HepG2 (cell line): ENCODE measurements at regions not wholly inside any gene's neighbourhood (a gene's known extent, or its start where the extent isn't known, plus 50 kb on each side); places are given as distances from the start of the nearest gene placed in this dataset.

Experiments used
- ATAC-seq: fragments of 200-7000 bp; cut with Tn5 transposase; 3 replicates; pipeline ENCODE4 v1.9.1; 2020; ENCODE audit warnings: mild to moderate bottlenecking, moderate library complexity
- BruUV-seq: library from RNA; stranded (reverse); fragments of 400-500 nt; replicated peaks from 2 replicates; lab custom pipeline; 2021; lab: Mats Ljungman, UMichigan
- CTCF ChIA-PET: fragments of 300-600 bp; formaldehyde crosslinking; extraction: SDS; loops from one replicate; lab custom pipeline; 2021; ENCODE audit warnings: low total read pairs, inconsistent platforms, low intra/inter-chr PET ratio; lab: Yijun Ruan, JAX
- POLR2A ChIA-PET: fragments of 350-600 bp; sonication (Branson Sonifier 250); formaldehyde crosslinking; loops from one replicate; lab custom pipeline; 2020; ENCODE audit warnings: antibody characterized with exemption, inconsistent platforms; lab: Yijun Ruan, JAX
- DNase-seq: peaks from one replicate; pipeline ENCODE4 v3.0.0-alpha.2; 2015; ENCODE audit warnings: low spot score
- FAIRE-seq: peaks from 3 replicates; lab custom pipeline; 2011; peaks lifted over from hg19 to GRCh38; lab: Jason Lieb, UNC
- H2AFZ ChIP-seq: one replicate; pipeline ENCODE4 v1.6.1; 2011; ENCODE audit warnings: low read length, inconsistent platforms
- H3K27ac ChIP-seq: fragments of 300-600 bp; 3 replicates; pipeline ENCODE4 v1.8.0; 2011; ENCODE audit warnings: mixed run types, mild to moderate bottlenecking, mixed read lengths, low read length, inconsistent platforms; ENCODE audit not compliant: insufficient read depth; ENCODE audit errors: extremely low read length
- H3K27me3 ChIP-seq, 2 experiments: fragments of 200-600 bp in 1 of 2; 2 replicates in 1 of 2; 3 replicates in 1 of 2; pipeline versions ENCODE4 v1.6.0 to v1.8.0; 2011; ENCODE audit warnings: low read length in 2 of 2, mild to moderate bottlenecking in 2 of 2, moderate library complexity in 2 of 2, inconsistent platforms in 1 of 2; ENCODE audit not compliant: insufficient read depth in 2 of 2, control insufficient read depth in 1 of 2
- H3K36me3 ChIP-seq, 2 experiments: fragments of 200-600 bp in 1 of 2; replicated peaks in 1 of 2; 2 replicates in 1 of 2; 3 replicates in 1 of 2; pipeline versions ENCODE4 v1.5.1 to v1.8.0; 2011; ENCODE audit warnings: low read length in 2 of 2, inconsistent platforms in 1 of 2; ENCODE audit not compliant: insufficient read depth in 2 of 2, control insufficient read depth in 1 of 2
- H3K4me1 ChIP-seq: 2 replicates; pipeline ENCODE4 v1.5.1; 2012; ENCODE audit warnings: low read length, inconsistent platforms; ENCODE audit not compliant: insufficient read depth
- H3K4me2 ChIP-seq: 2 replicates; pipeline ENCODE4 v1.6.0; 2011; ENCODE audit warnings: low read depth, low read length, inconsistent platforms
- H3K4me3 ChIP-seq, 3 experiments: fragments of 200-600 bp in 1 of 3; sonication (generic), shearing (Covaris generic) in 1 of 3; replicated peaks in 1 of 3; 2 replicates each; pipeline ENCODE4 v1.5.1; 2011 to 2016; ENCODE audit warnings: low read length in 3 of 3, inconsistent platforms in 2 of 3, low read depth in 2 of 3, mild to moderate bottlenecking in 2 of 3, control low read depth in 1 of 3, mixed read lengths in 1 of 3; ENCODE audit not compliant: insufficient read depth in 1 of 3
- H3K79me2 ChIP-seq: one replicate; pipeline ENCODE4 v1.6.1; 2011; ENCODE audit warnings: low read length, inconsistent platforms; ENCODE audit not compliant: insufficient read depth
- H3K9ac ChIP-seq: 2 replicates; pipeline ENCODE4 v1.6.0; 2011; ENCODE audit warnings: mild to moderate bottlenecking, low read depth, low read length, inconsistent platforms; ENCODE audit not compliant: insufficient read depth
- H3K9me3 ChIP-seq: 2 replicates; pipeline ENCODE4 v1.5.1; 2012; ENCODE audit warnings: mild to moderate bottlenecking, low read length
- H4K20me1 ChIP-seq: 2 replicates; pipeline ENCODE4 v1.6.0; 2011; ENCODE audit warnings: inconsistent platforms, mild to moderate bottlenecking, low read length, moderate library complexity; ENCODE audit not compliant: insufficient read depth
- CBX2 ChIP-seq, 2 experiments: fragments of 200-600 bp in 1 of 2; sonication (generic); formaldehyde crosslinking in 1 of 2; IDR thresholded peaks; 2 replicates each; pipeline versions ENCODE4 v1.7.0 to v1.8.1; 2018 to 2022; ENCODE audit warnings: low read depth in 2 of 2, low read length in 1 of 2, mild to moderate bottlenecking in 1 of 2, missing genetic modification reagents in 1 of 2
- FOSL2 ChIP-seq: sonication (generic); formaldehyde crosslinking; IDR thresholded peaks from 2 replicates; pipeline ENCODE4 v1.4.0; 2020; ENCODE audit warnings: missing genetic modification reagents
- HOXD1 ChIP-seq: sonication (generic); formaldehyde crosslinking; IDR thresholded peaks from 2 replicates; pipeline ENCODE4 v1.5.0; 2020; ENCODE audit warnings: missing genetic modification reagents
- IRX3 ChIP-seq: sonication (generic); formaldehyde crosslinking; IDR thresholded peaks from 2 replicates; pipeline ENCODE4 v1.8.1; 2023; ENCODE audit warnings: mild to moderate bottlenecking, low read depth, missing genetic modification reagents, borderline replicate concordance
- KLF9 ChIP-seq: IDR thresholded peaks from 2 replicates; pipeline ENCODE4 v1.6.1; 2016; ENCODE audit warnings: low read depth
- PCBP2 ChIP-seq: fragments of 200-400 bp; formaldehyde crosslinking; optimal IDR thresholded peaks from 2 replicates; pipeline ENCODE3; 2018; ENCODE audit warnings: low read length, low read depth; ENCODE audit not compliant: poor library complexity, severe bottlenecking
- RFXAP ChIP-seq: sonication (generic); formaldehyde crosslinking; IDR thresholded peaks from 2 replicates; pipeline ENCODE4 v1.4.0; 2020; ENCODE audit warnings: missing genetic modification reagents, borderline replicate concordance
- RXRA ChIP-seq: sonication (generic); formaldehyde crosslinking; IDR thresholded peaks from 2 replicates; pipeline ENCODE4 v1.5.1; 2020; ENCODE audit warnings: missing genetic modification reagents
- SOX13 ChIP-seq, 3 experiments: fragments of 450-650 bp in 1 of 3; sonication (generic) in 1 of 3; formaldehyde crosslinking in 1 of 3; IDR thresholded peaks in 2 of 3; conservative IDR thresholded peaks in 1 of 3; 2 replicates each; pipeline versions ENCODE4 v1.5.0 to v1.6.1; 2016 to 2020; ENCODE audit warnings: antibody characterized with exemption in 1 of 3, mild to moderate bottlenecking in 1 of 3, missing compliant biosample characterization in 1 of 3, missing genetic modification reagents in 1 of 3, moderate library complexity in 1 of 3
- ZEB1 ChIP-seq: IDR thresholded peaks from 2 replicates; pipeline ENCODE4 v1.6.1; 2012; ENCODE audit warnings: mild to moderate bottlenecking, low read depth, inconsistent platforms; ENCODE audit not compliant: insufficient replicate concordance
- ZFYVE20 ChIP-seq: sonication (generic); formaldehyde crosslinking; IDR thresholded peaks from 2 replicates; pipeline ENCODE4 v1.8.0; 2023; ENCODE audit warnings: low read depth, mild to moderate bottlenecking, moderate library complexity, missing genetic modification reagents, borderline replicate concordance
- ZNF230 ChIP-seq: sonication (generic); formaldehyde crosslinking; IDR thresholded peaks from 2 replicates; pipeline ENCODE4 v1.4.0; 2020; ENCODE audit warnings: mild to moderate bottlenecking, missing genetic modification reagents
- WGBS: methylation state at CpG from one replicate; pipeline ENCODE4 v1.1.6; 2017; ENCODE audit warnings: low lambda C conversion rate; 5-methylcytosine and 5-hydroxymethylcytosine counted together
- in situ Hi-C: cut with HindIII; loops from 2 replicates; pipeline ENCODE4 v1.10.0; 2017; ENCODE audit warnings: low pct_unique_long_range_greater_than_20kb; ENCODE audit not compliant: extremely low pct_ligation_motif_present
- intact Hi-C: fragments of 100-400 bp; cut with micrococcal nuclease; formaldehyde crosslinking; loops from one replicate; pipeline ENCODE4 v1.10.0; 2022; ENCODE audit not compliant: unreplicated experiment
- TF ChIP-seq, protein P1 (sequence below): IDR thresholded peaks from 2 replicates; pipeline ENCODE4 v1.6.1; 2016; ENCODE audit warnings: control low read depth
- TF ChIP-seq, protein P2 (sequence below): fragments of 450-650 bp; IDR thresholded peaks from 2 replicates; pipeline ENCODE4 v1.6.1; 2016
- TF ChIP-seq, protein P3 (sequence below): sonication (generic); formaldehyde crosslinking; IDR thresholded peaks from 2 replicates; pipeline ENCODE4 v1.8.1; 2023; ENCODE audit warnings: missing genetic modification reagents, mild to moderate bottlenecking, borderline replicate concordance

DNA sequence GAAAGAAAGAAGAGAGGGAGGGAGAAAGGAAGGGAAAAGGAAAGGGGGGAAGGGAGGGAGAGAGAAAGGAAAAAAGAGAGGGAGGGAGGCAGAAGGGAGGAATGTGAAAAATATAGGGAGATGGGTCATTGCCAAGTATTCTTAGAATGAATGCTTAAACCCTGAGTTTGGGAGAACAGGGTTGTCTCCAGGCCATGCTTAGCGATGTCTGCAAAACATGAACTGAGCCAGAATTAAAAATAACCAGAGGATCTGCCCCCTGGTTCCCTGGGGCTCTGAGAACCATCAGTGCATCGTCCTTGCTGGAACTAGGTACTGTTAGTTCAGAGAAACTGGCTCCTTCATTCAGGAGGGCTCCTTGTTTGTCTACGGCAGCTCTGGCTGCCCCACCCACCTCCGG, 170.4 kb downstream of the IRX5 start:
- Histone ChIP-seq H3K79me2 (no peaks in the 10 kb centered on the region), H3K4me2 (no peak overlapping the region), H3K27ac (no peak overlapping the region), H3K9me3 (no peaks in the 10 kb centered on the region), H3K4me1 (no peaks in the 10 kb centered on the region), H4K20me1 (no peaks in the 10 kb centered on the region), H3K4me3 (no peak overlapping the region), H3K9ac (no peak overlapping the region), H3K27me3 (no peaks in the 10 kb centered on the region; a peak in 1 of 5 replicates), H2AFZ (no peak overlapping the region), H3K36me3 (no peaks in the 10 kb centered on the region)
- no peak for ATAC-seq
- no peak for TF ChIP-seq FOSL2
- peak; percentile 69 for TF ChIP-seq PCBP2
- intact Hi-C loops, result no loop called here
- ChIA-PET CTCF (no interaction called here), POLR2A (no interaction called here)
- WGBS, result 13% methylated on average over 4 of the region's 4 CpGs
- DNase-seq, result no peak
- no TSS peak for BruUV-seq
- FAIRE-seq, result no peak
- in situ Hi-C loops, result no loop called here

DNA sequence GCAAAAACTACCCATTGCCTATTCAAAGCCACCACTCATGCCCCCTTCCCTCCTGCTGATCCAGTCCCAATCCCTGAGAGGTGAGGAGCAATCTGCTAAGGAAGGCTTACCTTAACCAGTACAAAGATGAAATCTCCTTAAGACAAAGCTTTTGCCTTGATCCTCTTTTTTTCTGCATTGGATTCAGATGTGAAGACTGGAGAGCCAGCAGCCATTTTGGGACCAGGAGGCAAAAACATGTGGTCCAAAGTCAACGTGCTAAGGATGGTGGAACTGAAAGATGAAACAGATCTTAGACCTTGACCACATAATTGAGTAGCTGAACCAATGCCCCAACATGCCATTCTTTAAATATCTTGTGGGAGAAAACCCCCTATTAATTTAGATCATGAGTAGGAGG, 171.4 kb downstream of the IRX5 start:
- no peak overlapping the region for H3K27ac ChIP-seq
- DNase-seq, result no peak
- intact Hi-C loops, result no loop called here
- H3K79me2 ChIP-seq, result no peaks in the 10 kb centered on the region
- no peak overlapping the region for H2AFZ ChIP-seq
- no peak overlapping the region for H3K9ac ChIP-seq
- no peak overlapping the region for H3K4me2 ChIP-seq
- CTCF ChIA-PET, result no interaction called here
- H3K4me1 ChIP-seq, result no peaks in the 10 kb centered on the region
- no peak overlapping the region for H3K4me3 ChIP-seq
- no TSS peak for BruUV-seq
- no peaks in the 10 kb centered on the region for H3K36me3 ChIP-seq
- ATAC-seq, result no peak
- no peaks in the 10 kb centered on the region for H4K20me1 ChIP-seq
- FAIRE-seq, result no peak
- in situ Hi-C loops, result no loop called here
- POLR2A ChIA-PET, result no interaction called here
- peaks cover 0 to 2% of the 10 kb centered on the region in 2 experiments; a peak in 1 of 5 replicates for H3K27me3 ChIP-seq
- WGBS, result 0% methylated on average over 1 of the region's 1 CpG
- no peaks in the 10 kb centered on the region for H3K9me3 ChIP-seq
- TF ChIP-seq, protein P1, sequence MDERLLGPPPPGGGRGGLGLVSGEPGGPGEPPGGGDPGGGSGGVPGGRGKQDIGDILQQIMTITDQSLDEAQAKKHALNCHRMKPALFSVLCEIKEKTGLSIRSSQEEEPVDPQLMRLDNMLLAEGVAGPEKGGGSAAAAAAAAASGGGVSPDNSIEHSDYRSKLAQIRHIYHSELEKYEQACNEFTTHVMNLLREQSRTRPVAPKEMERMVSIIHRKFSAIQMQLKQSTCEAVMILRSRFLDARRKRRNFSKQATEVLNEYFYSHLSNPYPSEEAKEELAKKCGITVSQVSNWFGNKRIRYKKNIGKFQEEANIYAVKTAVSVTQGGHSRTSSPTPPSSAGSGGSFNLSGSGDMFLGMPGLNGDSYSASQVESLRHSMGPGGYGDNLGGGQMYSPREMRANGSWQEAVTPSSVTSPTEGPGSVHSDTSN (CRISPR knock-in tag), result no peak
- no peak for TF ChIP-seq ZFYVE20
- no peak for TF ChIP-seq ZNF230 (CRISPR knock-in tag)
- no peak for TF ChIP-seq CBX2 (IDR thresholded peaks at IDR 0.05; ENCODE audit: low read depth, low read length)
- no peak for TF ChIP-seq CBX2 (CRISPR knock-in tag; IDR thresholded peaks at IDR 0.05; ENCODE audit: low read depth)
- no peak for TF ChIP-seq RFXAP
- TF ChIP-seq HOXD1 (CRISPR knock-in tag), result no peak
- no peak for TF ChIP-seq IRX3 (CRISPR knock-in tag)
- no peak for TF ChIP-seq KLF9
- TF ChIP-seq SOX13 (IDR thresholded peaks at IDR 0.05), result no peak
- TF ChIP-seq SOX13 (CRISPR knock-in tag; conservative IDR thresholded peaks at IDR 0.05 in 1 of 2, IDR thresholded peaks at IDR 0.05 in 1 of 2), result no peak
- TF ChIP-seq RXRA (CRISPR knock-in tag), result no peak
- TF ChIP-seq, protein P2, sequence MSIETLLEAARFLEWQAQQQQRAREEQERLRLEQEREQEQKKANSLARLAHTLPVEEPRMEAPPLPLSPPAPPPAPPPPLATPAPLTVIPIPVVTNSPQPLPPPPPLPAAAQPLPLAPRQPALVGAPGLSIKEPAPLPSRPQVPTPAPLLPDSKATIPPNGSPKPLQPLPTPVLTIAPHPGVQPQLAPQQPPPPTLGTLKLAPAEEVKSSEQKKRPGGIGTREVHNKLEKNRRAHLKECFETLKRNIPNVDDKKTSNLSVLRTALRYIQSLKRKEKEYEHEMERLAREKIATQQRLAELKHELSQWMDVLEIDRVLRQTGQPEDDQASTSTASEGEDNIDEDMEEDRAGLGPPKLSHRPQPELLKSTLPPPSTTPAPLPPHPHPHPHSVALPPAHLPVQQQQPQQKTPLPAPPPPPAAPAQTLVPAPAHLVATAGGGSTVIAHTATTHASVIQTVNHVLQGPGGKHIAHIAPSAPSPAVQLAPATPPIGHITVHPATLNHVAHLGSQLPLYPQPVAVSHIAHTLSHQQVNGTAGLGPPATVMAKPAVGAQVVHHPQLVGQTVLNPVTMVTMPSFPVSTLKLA, result no peak
- TF ChIP-seq, protein P3, sequence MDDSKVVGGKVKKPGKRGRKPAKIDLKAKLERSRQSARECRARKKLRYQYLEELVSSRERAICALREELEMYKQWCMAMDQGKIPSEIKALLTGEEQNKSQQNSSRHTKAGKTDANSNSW, result no peak
- TF ChIP-seq ZEB1, result no peak
